IMR-90 (cell line): ENCODE measurements at regions not wholly inside any gene's neighbourhood (a gene's known extent, or its start where the extent isn't known, plus 50 kb on each side); places are given as distances from the start of the nearest gene placed in this dataset.

Experiments
- ATAC-seq: fragments of 200-7000 bp; cut with Tn5 transposase; 2 replicates; pipeline ENCODE4 v1.9.1; 2020; ENCODE audit warnings: low read depth, mild to moderate bottlenecking, moderate library complexity
- BruUV-seq: library from RNA; stranded (reverse); fragments of 400-500 nt; replicated peaks from 2 replicates; lab custom pipeline; 2021; lab: Mats Ljungman, UMichigan
- CTCF ChIA-PET: fragments of 300-600 bp; formaldehyde crosslinking; extraction: SDS; loops from one replicate; lab custom pipeline; 2021; ENCODE audit warnings: antibody characterized with exemption; lab: Yijun Ruan, JAX
- POLR2A ChIA-PET: fragments of 300-600 bp; sonication (Branson Sonifier 250); formaldehyde crosslinking; loops from one replicate; lab custom pipeline; 2022; ENCODE audit warnings: antibody characterized with exemption; ENCODE audit not compliant: unreplicated experiment; lab: Charles Lee
- DNase-seq: peaks from one replicate; pipeline ENCODE4 v3.0.0; 2013
- H2AFZ ChIP-seq: replicated peaks from 2 replicates; pipeline ENCODE3; 2013; ENCODE audit warnings: low read length, mild to moderate bottlenecking; ENCODE audit not compliant: poor library complexity
- H2AK5ac ChIP-seq: 2 replicates; pipeline ENCODE4 v1.6.1; 2013; ENCODE audit warnings: low read depth, low read length, inconsistent platforms
- H2AK9ac ChIP-seq: replicated peaks from 2 replicates; pipeline ENCODE3; 2013; ENCODE audit warnings: mild to moderate bottlenecking, low read depth, low read length, moderate library complexity; ENCODE audit not compliant: poor library complexity
- H2BK120ac ChIP-seq: 2 replicates; pipeline ENCODE4 v1.6.1; 2013; ENCODE audit warnings: low read depth, low read length, inconsistent platforms
- H2BK15ac ChIP-seq: 3 replicates; pipeline ENCODE4 v1.6.1; 2013; ENCODE audit warnings: low read depth, low read length, inconsistent platforms
- H2BK20ac ChIP-seq: 2 replicates; pipeline ENCODE4 v1.6.1; 2013; ENCODE audit warnings: low read depth, mild to moderate bottlenecking, inconsistent platforms, low read length, moderate library complexity
- H2BK5ac ChIP-seq: 2 replicates; pipeline ENCODE4 v1.6.1; 2013; ENCODE audit warnings: mild to moderate bottlenecking, low read depth, low read length, inconsistent platforms; ENCODE audit not compliant: poor library complexity, severe bottlenecking
- H3K14ac ChIP-seq: replicated peaks from 2 replicates; pipeline ENCODE4 v1.6.1; 2013; ENCODE audit warnings: low read depth, low read length, inconsistent platforms
- H3K18ac ChIP-seq: 2 replicates; pipeline ENCODE4 v1.6.1; 2013; ENCODE audit warnings: low read depth, low read length, control low read depth
- H3K23ac ChIP-seq: 2 replicates; pipeline ENCODE4 v1.6.1; 2013; ENCODE audit warnings: low read depth, low read length, inconsistent platforms
- H3K27ac ChIP-seq: 2 replicates; pipeline ENCODE4 v1.5.1; 2013; ENCODE audit warnings: mild to moderate bottlenecking, control low read depth, low read length; ENCODE audit not compliant: insufficient read depth
- H3K27me3 ChIP-seq: 2 replicates; pipeline ENCODE4 v1.6.1; 2013; ENCODE audit warnings: low read length; ENCODE audit not compliant: control insufficient read depth, insufficient read depth
- H3K36me3 ChIP-seq: 2 replicates; pipeline ENCODE4 v1.6.1; 2013; ENCODE audit warnings: low read length, mixed read lengths; ENCODE audit not compliant: control insufficient read depth, insufficient read depth
- H3K4ac ChIP-seq: 2 replicates; pipeline ENCODE4 v1.6.1; 2013; ENCODE audit warnings: low read depth, low read length, inconsistent platforms
- H3K4me1 ChIP-seq: 2 replicates; pipeline ENCODE4 v1.6.1; 2013; ENCODE audit warnings: low read length, mixed read lengths; ENCODE audit not compliant: control insufficient read depth, insufficient read depth
- H3K4me2 ChIP-seq: 2 replicates; pipeline ENCODE4 v1.6.1; 2013; ENCODE audit warnings: low read depth, mild to moderate bottlenecking, control low read depth, low read length, moderate library complexity
- H3K4me3 ChIP-seq: 2 replicates; pipeline ENCODE4 v1.5.1; 2013; ENCODE audit warnings: low read depth, mild to moderate bottlenecking, control low read depth, low read length, moderate library complexity; ENCODE audit not compliant: insufficient read depth
- H3K56ac ChIP-seq: 2 replicates; pipeline ENCODE4 v1.6.1; 2013; ENCODE audit warnings: low read length, inconsistent platforms; ENCODE audit not compliant: insufficient read depth; ENCODE audit errors: extremely low read depth
- H3K79me1 ChIP-seq, 2 experiments: 2 replicates each; pipeline ENCODE4 v1.6.1; 2013; ENCODE audit warnings: low read length in 2 of 2, inconsistent platforms in 1 of 2, low read depth in 1 of 2
- H3K9ac ChIP-seq: 2 replicates; pipeline ENCODE4 v1.6.1; 2013; ENCODE audit warnings: low read depth, low read length, control low read depth
- H3K9me1 ChIP-seq: 2 replicates; pipeline ENCODE4 v1.6.1; 2013; ENCODE audit warnings: low read length, inconsistent platforms; ENCODE audit not compliant: insufficient read depth
- H3K9me3 ChIP-seq: 2 replicates; pipeline ENCODE4 v1.6.1; 2013; ENCODE audit warnings: low read length; ENCODE audit not compliant: control insufficient read depth, insufficient read depth
- H4K20me1 ChIP-seq: 2 replicates; pipeline ENCODE4 v1.6.1; 2013; ENCODE audit warnings: low read length, inconsistent platforms; ENCODE audit not compliant: insufficient read depth
- H4K5ac ChIP-seq: 2 replicates; pipeline ENCODE4 v1.6.1; 2013; ENCODE audit warnings: mild to moderate bottlenecking, low read depth, low read length, control low read depth
- H4K8ac ChIP-seq, 2 experiments: 2 replicates each; pipeline ENCODE4 v1.6.1; 2013; ENCODE audit warnings: low read depth in 2 of 2, low read length in 2 of 2, control low read depth in 1 of 2, inconsistent platforms in 1 of 2
- H4K91ac ChIP-seq: 2 replicates; pipeline ENCODE4 v1.6.1; 2013; ENCODE audit warnings: low read depth, low read length, inconsistent platforms; ENCODE audit not compliant: insufficient read depth
- CEBPB ChIP-seq: IDR thresholded peaks from 2 replicates; pipeline ENCODE4 v1.6.1; 2012; ENCODE audit warnings: low read depth, low read length, improper control_type of control experiment
- CHD1 ChIP-seq: IDR thresholded peaks from 2 replicates; pipeline ENCODE4 v1.6.1; 2012; ENCODE audit warnings: low read depth, low read length, improper control_type of control experiment
- FOS ChIP-seq: fragments of 150-350 bp; IDR thresholded peaks from 2 replicates; pipeline ENCODE4 v1.6.1; 2016; ENCODE audit warnings: low read depth, low read length
- MXI1 ChIP-seq: IDR thresholded peaks from 2 replicates; pipeline ENCODE4 v1.6.1; 2012; ENCODE audit warnings: low read depth, mild to moderate bottlenecking, low read length, moderate library complexity, borderline replicate concordance
- POLR2A ChIP-seq: IDR thresholded peaks from 2 replicates; pipeline ENCODE4 v1.6.1; 2012; ENCODE audit warnings: mild to moderate bottlenecking, low read depth, low read length
- RAD21 ChIP-seq: IDR thresholded peaks from 2 replicates; pipeline ENCODE4 v1.6.1; 2012; ENCODE audit warnings: low read length, improper control_type of control experiment
- RCOR1 ChIP-seq: IDR thresholded peaks from 2 replicates; pipeline ENCODE4 v1.6.1; 2012; ENCODE audit warnings: mild to moderate bottlenecking, low read length, improper control_type of control experiment; ENCODE audit not compliant: insufficient replicate concordance
- RFX5 ChIP-seq: IDR thresholded peaks from 2 replicates; pipeline ENCODE4 v1.8.0; 2012; ENCODE audit warnings: low read depth, mild to moderate bottlenecking, low read length, moderate library complexity
- SMC3 ChIP-seq: fragments of 150-350 bp; IDR thresholded peaks from 2 replicates; pipeline ENCODE4 v1.6.1; 2016; ENCODE audit warnings: low read depth, mild to moderate bottlenecking, antibody characterized with exemption, low read length, moderate library complexity
- dilution Hi-C: fragments of 300-500 bp; cut with HindIII; formaldehyde crosslinking; loops from one replicate; pipeline ENCODE4 v1.14.3; 2018; ENCODE audit warnings: low sequenced_read_pairs; ENCODE audit not compliant: unreplicated experiment
- in situ Hi-C: fragments of 300-500 bp; cut with MboI; formaldehyde crosslinking; loops from 3 replicates; pipeline ENCODE4 v1.14.3; 2019; ENCODE audit warnings: low sequenced_read_pairs, inconsistent platforms, mixed read lengths
- intact Hi-C: fragments of 100-400 bp; cut with micrococcal nuclease; formaldehyde crosslinking; loops from 2 replicates; pipeline ENCODE4 v1.10.0; 2022
- TF ChIP-seq, protein P1 (sequence below): fragments of 150-350 bp; IDR thresholded peaks from 2 replicates; pipeline ENCODE4 v1.6.1; 2017; ENCODE audit warnings: mild to moderate bottlenecking, antibody characterized with exemption, low read length, low read depth

DNA sequence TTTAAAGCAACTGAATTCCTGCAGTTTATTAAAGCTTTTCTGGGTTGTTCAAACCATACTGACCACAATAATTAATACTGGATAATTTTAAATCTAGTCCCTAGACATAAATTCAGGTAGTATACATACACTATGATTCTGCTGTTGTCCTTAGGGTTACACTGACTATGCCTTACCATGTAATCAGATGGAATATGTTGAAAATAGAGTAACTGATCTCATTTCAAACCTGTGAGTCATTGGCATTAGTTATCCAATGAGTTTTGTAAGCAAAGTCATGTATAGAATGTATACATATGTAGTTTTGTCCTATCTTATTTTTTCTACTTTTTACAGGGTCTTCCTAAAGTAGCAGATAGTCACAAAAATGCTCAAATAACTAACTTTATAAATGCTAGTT lies 517.1 kb upstream of the CCDC54 start:
- no peak overlapping the region for H3K14ac ChIP-seq
- no peak overlapping the region for H2AFZ ChIP-seq
- no peak overlapping the region for H4K91ac ChIP-seq
- ATAC-seq = peak; percentile 60
- no peak overlapping the region for H2AK9ac ChIP-seq
- no peak overlapping the region for H3K27ac ChIP-seq
- H3K56ac ChIP-seq = no peak overlapping the region
- H3K27me3 ChIP-seq = no peaks in the 10 kb centered on the region
- H3K79me1 ChIP-seq = no peaks in the 10 kb centered on the region
- H3K23ac ChIP-seq = no peak overlapping the region
- H2BK15ac ChIP-seq = no peak overlapping the region
- no peak overlapping the region for H4K8ac ChIP-seq
- ChIA-PET CTCF (interaction anchor here (1.1 kb wide), 1 partner anchor 43 kb away, joined by 3 read pairs; no protein-coding TSS in a partner anchor), POLR2A (no interaction called here)
- H3K4me3 ChIP-seq = no peak overlapping the region
- no peaks in the 10 kb centered on the region for H3K9me3 ChIP-seq
- dilution Hi-C loops (no loop called here), intact Hi-C loops (loop anchor here (5.0 kb wide), 3 partner anchors 202 to 1173 kb away; partner anchors contain the start of gene CBLB), in situ Hi-C loops (no loop called here)
- TF ChIP-seq CEBPB (no peak), CHD1 (no peak), SMC3 (no peak), RCOR1 (no peak), RAD21 (no peak), MXI1 (no peak), POLR2A (no peak), RFX5 (no peak), FOS (no peak)
- TF ChIP-seq, protein P1, sequence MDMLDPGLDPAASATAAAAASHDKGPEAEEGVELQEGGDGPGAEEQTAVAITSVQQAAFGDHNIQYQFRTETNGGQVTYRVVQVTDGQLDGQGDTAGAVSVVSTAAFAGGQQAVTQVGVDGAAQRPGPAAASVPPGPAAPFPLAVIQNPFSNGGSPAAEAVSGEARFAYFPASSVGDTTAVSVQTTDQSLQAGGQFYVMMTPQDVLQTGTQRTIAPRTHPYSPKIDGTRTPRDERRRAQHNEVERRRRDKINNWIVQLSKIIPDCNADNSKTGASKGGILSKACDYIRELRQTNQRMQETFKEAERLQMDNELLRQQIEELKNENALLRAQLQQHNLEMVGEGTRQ = no peak
- H3K18ac ChIP-seq = no peak overlapping the region
- no peak overlapping the region for H2BK20ac ChIP-seq
- no peak overlapping the region for H2BK120ac ChIP-seq
- peak; percentile 54 for DNase-seq
- H3K9ac ChIP-seq = no peak overlapping the region
- H4K20me1 ChIP-seq = no peaks in the 10 kb centered on the region
- H3K4me1 ChIP-seq = 0 out of 2 replicates have a peak, but pooled peaks cover 1% of the 10 kb centered on the region
- BruUV-seq = no TSS peak
- H4K5ac ChIP-seq = no peak overlapping the region
- no peak overlapping the region for H3K4me2 ChIP-seq
- no peaks in the 10 kb centered on the region for H3K9me1 ChIP-seq
- peak overlapping the region; percentile 70 for H2BK5ac ChIP-seq
- H3K36me3 ChIP-seq = no peaks in the 10 kb centered on the region
- H3K4ac ChIP-seq = 0 out of 2 replicates have a peak overlapping the region, but pooled peaks have one; percentile 22
- H2AK5ac ChIP-seq = no peak overlapping the region
